MCF 10A (cell line): ENCODE measurements at regions not wholly inside any gene's neighbourhood (a gene's known extent, or its start where the extent isn't known, plus 50 kb on each side); places are given as distances from the start of the nearest gene placed in this dataset.

ENCODE experiments used
- BruUV-seq: library from RNA; stranded (reverse); fragments of 400-500 nt; replicated peaks from 2 replicates; lab custom pipeline; 2021; lab: Mats Ljungman, UMichigan
- CTCF ChIA-PET: fragments of 300-600 bp; sonication (Branson Sonifier 250); formaldehyde crosslinking; extraction: SDS; loops from one replicate; lab custom pipeline; 2021; ENCODE audit warnings: antibody characterized with exemption, inconsistent platforms; lab: Yijun Ruan, JAX
- POLR2A ChIA-PET: fragments of 300-600, 350-650 bp; sonication (Branson Sonifier 250); formaldehyde crosslinking; extraction: SDS; loops from one replicate; lab custom pipeline; 2020; ENCODE audit warnings: antibody characterized with exemption, inconsistent platforms; lab: Yijun Ruan, JAX
- DNase-seq: peaks from one replicate; pipeline ENCODE4 v3.0.0-alpha.2; 2018; ENCODE audit not compliant: unreplicated experiment
- H3K27ac Mint-ChIP-seq: one replicate; pipeline ENCODE4 v1.8.0; 2022; ENCODE audit warnings: mild to moderate bottlenecking, low read depth, mixed read lengths; ENCODE audit not compliant: unreplicated experiment
- H3K27me3 Mint-ChIP-seq: one replicate; pipeline ENCODE4 v1.8.0; 2022; ENCODE audit warnings: mixed read lengths; ENCODE audit not compliant: insufficient read depth, unreplicated experiment
- H3K36me3 Mint-ChIP-seq: one replicate; pipeline ENCODE4 v1.8.0; 2022; ENCODE audit warnings: mild to moderate bottlenecking, moderate library complexity, mixed read lengths; ENCODE audit not compliant: insufficient read depth, unreplicated experiment
- H3K4me1 Mint-ChIP-seq: one replicate; pipeline ENCODE4 v1.8.0; 2022; ENCODE audit warnings: mixed read lengths; ENCODE audit not compliant: insufficient read depth, unreplicated experiment
- H3K4me3 Mint-ChIP-seq: one replicate; pipeline ENCODE4 v1.8.0; 2022; ENCODE audit warnings: mild to moderate bottlenecking, moderate library complexity, mixed read lengths; ENCODE audit not compliant: unreplicated experiment
- H3K9me3 Mint-ChIP-seq: one replicate; pipeline ENCODE4 v1.8.0; 2022; ENCODE audit warnings: mixed read lengths; ENCODE audit not compliant: unreplicated experiment
- intact Hi-C: fragments of 100-400 bp; cut with micrococcal nuclease; formaldehyde crosslinking; loops from 2 replicates; pipeline ENCODE4 v1.14.1; 2022
- TF ChIP-seq, protein P1 (sequence below): fragments of 200-600 bp; IDR thresholded peaks from one replicate; pipeline ENCODE4 v1.8.0; 2022; ENCODE audit warnings: antibody characterized with exemption, mild to moderate bottlenecking; ENCODE audit not compliant: unreplicated experiment

DNA sequence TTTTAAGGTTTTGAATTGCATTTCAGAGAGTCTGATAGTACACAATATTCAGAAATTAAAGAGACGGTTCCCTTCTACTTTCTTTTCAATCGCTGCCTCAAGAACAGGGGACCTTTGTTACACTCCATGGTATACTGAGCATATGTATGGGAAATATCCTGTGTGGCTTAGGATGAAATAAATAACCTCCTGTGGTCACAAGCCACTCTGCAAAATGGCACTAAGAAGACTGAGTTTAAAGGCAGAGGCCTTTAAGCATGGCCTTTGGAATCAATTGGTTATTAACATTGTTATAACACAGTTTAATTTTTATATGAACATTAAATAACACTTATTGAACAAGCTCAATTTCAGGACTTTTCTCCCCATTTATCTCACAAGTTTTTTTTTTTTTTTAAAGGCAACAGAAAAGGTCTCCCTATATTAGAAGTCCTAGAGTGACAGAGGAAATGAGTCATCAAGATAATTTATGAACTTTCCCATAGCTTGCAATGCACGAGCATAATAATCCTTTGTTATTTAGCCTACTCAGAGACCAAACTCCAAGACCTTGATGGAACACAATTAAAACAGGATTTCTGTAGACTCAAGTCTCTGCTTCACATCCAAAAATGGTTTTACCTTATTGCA is 341.9 kb downstream of the TMEM167A start:
- Mint-ChIP-seq H3K36me3 (no peaks in the 10 kb centered on the region), H3K4me1 (no peaks in the 10 kb centered on the region), H3K27me3 (no peaks in the 10 kb centered on the region), H3K27ac (no peak overlapping the region), H3K4me3 (no peak overlapping the region), H3K9me3 (no peaks in the 10 kb centered on the region)
- TF ChIP-seq, protein P1, sequence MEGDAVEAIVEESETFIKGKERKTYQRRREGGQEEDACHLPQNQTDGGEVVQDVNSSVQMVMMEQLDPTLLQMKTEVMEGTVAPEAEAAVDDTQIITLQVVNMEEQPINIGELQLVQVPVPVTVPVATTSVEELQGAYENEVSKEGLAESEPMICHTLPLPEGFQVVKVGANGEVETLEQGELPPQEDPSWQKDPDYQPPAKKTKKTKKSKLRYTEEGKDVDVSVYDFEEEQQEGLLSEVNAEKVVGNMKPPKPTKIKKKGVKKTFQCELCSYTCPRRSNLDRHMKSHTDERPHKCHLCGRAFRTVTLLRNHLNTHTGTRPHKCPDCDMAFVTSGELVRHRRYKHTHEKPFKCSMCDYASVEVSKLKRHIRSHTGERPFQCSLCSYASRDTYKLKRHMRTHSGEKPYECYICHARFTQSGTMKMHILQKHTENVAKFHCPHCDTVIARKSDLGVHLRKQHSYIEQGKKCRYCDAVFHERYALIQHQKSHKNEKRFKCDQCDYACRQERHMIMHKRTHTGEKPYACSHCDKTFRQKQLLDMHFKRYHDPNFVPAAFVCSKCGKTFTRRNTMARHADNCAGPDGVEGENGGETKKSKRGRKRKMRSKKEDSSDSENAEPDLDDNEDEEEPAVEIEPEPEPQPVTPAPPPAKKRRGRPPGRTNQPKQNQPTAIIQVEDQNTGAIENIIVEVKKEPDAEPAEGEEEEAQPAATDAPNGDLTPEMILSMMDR = no peak
- no TSS peak for BruUV-seq
- intact Hi-C loops = no loop called here
- peak; percentile 34 for DNase-seq
- ChIA-PET CTCF (interaction anchor here (0.9 kb wide), 1 partner anchor 11 kb away, joined by 4 read pairs; no protein-coding TSS in a partner anchor), POLR2A (no interaction called here)

DNA sequence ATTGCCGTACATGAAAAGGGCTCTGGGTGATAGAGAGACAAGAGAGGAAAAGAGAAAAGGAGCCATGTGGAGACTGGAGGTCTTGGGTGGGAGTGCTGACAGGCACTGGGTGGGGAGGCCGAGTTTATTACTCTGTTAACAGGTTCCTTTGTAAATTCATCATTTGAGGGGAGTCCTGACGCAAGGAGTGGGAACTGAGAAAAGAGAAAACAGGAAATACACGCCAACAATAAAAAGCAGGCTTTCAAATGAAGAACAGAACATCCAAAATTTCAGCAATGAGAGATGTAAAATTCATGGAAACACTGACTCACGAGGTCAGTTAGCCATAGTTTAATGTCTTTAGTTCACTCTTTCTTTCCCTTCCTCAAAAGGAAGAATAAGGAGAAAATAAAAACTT is 342.8 kb downstream of the TMEM167A start:
- no peaks in the 10 kb centered on the region for H3K27me3 Mint-ChIP-seq
- ChIA-PET CTCF (no interaction called here), POLR2A (no interaction called here)
- BruUV-seq = no TSS peak
- H3K27ac Mint-ChIP-seq = no peak overlapping the region
- TF ChIP-seq, protein P1 = no peak
- no peaks in the 10 kb centered on the region for H3K36me3 Mint-ChIP-seq
- no peak overlapping the region for H3K4me3 Mint-ChIP-seq
- H3K9me3 Mint-ChIP-seq = no peaks in the 10 kb centered on the region
- intact Hi-C loops = no loop called here
- no peaks in the 10 kb centered on the region for H3K4me1 Mint-ChIP-seq
- DNase-seq = no peak

DNA sequence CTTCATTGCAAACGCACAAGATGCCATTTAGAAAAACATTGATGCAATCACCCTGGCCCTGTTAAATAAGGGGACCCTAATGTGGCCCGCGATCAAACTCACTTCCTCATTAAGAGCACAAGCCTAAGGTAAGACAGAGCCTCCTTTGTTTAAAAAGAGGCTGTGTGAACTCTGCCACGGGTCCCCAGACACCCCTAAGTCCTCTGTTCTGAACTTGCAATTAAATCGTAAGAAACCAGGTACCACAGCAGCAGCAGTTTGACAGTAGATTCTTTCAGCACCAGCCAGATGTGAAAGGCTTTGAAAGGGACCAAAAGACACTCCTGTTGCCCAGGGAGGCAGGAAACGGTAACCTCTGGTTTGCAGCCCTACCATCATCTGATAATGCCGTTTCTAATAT is 346.3 kb downstream of the TMEM167A start:
- H3K9me3 Mint-ChIP-seq = no peaks in the 10 kb centered on the region
- H3K27ac Mint-ChIP-seq = no peak overlapping the region
- intact Hi-C loops = no loop called here
- H3K4me3 Mint-ChIP-seq = no peak overlapping the region
- no TSS peak for BruUV-seq
- ChIA-PET POLR2A (no interaction called here), CTCF (no interaction called here)
- no peaks in the 10 kb centered on the region for H3K36me3 Mint-ChIP-seq
- no peaks in the 10 kb centered on the region for H3K27me3 Mint-ChIP-seq
- TF ChIP-seq, protein P1 = no peak
- H3K4me1 Mint-ChIP-seq = no peaks in the 10 kb centered on the region
- no peak for DNase-seq

DNA sequence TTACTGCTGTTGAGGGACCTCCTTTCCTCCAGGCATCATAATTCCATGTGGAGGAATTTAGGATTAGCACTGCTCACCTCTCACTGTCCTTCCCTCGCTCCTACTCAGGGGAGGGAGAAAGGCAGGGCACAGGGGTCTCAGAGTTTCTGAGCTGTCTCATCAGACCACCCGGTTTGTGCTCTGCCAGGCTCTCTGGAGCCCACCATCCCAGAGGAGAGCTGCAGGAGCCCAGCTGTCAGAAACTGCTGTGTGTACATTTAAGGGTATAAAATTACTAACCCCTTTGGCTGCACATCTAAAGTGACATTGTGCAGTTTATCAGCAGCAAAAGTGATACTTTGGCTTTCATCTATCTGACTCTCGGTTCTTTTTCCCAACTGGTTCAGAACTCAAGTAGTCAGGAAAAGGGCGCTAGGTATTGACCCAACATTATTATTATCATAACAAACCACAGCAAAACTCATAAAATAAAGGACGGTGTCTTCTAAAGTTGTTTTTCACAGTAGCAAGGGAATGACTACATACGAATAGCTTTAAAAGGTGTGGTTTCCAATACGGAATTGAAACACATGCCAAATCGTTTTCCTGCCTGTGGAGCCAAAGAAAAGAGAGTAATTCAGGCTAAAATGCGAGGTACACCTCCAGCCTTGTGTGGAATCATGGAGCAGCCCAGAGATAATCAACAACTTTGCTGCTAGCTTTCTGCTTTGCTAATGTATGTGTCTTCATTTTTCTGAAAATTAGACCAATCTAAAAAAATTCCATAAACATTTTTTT is 348.1 kb downstream of the TMEM167A start:
- Mint-ChIP-seq H3K27ac (no peak overlapping the region), H3K4me3 (no peak overlapping the region), H3K27me3 (no peaks in the 10 kb centered on the region), H3K9me3 (no peaks in the 10 kb centered on the region), H3K4me1 (no peaks in the 10 kb centered on the region), H3K36me3 (no peaks in the 10 kb centered on the region)
- TF ChIP-seq, protein P1 = no peak
- intact Hi-C loops = no loop called here
- ChIA-PET POLR2A (no interaction called here), CTCF (interaction anchor here (0.6 kb wide), 2 partner anchors 39 to 1319 kb away, joined by 3 to 4 read pairs; no protein-coding TSS in a partner anchor)
- no peak for DNase-seq
- no TSS peak for BruUV-seq
